T-helper 17 cell (primary cell): ENCODE measurements at regions not wholly inside any gene's neighbourhood (a gene's known extent, or its start where the extent isn't known, plus 50 kb on each side); places are given as distances from the start of the nearest gene placed in this dataset.

Source experiments
- ATAC-seq: fragments of 150-1000 bp; cut with Tn5 transposase; 2 replicates; pipeline ENCODE4 v1.10.0; 2021; ENCODE audit warnings: mild to moderate bottlenecking, moderate library complexity
- DNase-seq, 3 donors: peaks; one replicate each; pipeline versions ENCODE4 v3.0.0 to v3.0.0-alpha.2; 2020 to 2021
- H3K9me3 ChIP-seq: one replicate; pipeline ENCODE4 v1.7.0; 2013; ENCODE audit warnings: low read length, mild to moderate bottlenecking; ENCODE audit not compliant: control insufficient read depth, poor library complexity, severe bottlenecking
- H3K27ac Mint-ChIP-seq: one replicate; pipeline ENCODE4 v1.8.0; 2022; ENCODE audit warnings: mild to moderate bottlenecking, moderate library complexity, mixed read lengths
- H3K27me3 Mint-ChIP-seq: one replicate; pipeline ENCODE4 v1.8.0; 2022; ENCODE audit warnings: mixed read lengths
- H3K36me3 Mint-ChIP-seq: one replicate; pipeline ENCODE4 v1.8.0; 2022; ENCODE audit warnings: low read depth, mixed read lengths
- H3K4me1 Mint-ChIP-seq: one replicate; pipeline ENCODE4 v1.8.0; 2022; ENCODE audit warnings: mild to moderate bottlenecking, mixed read lengths
- H3K4me3 Mint-ChIP-seq: one replicate; pipeline ENCODE4 v1.8.0; 2022; ENCODE audit warnings: mild to moderate bottlenecking, moderate library complexity, mixed read lengths

DNA sequence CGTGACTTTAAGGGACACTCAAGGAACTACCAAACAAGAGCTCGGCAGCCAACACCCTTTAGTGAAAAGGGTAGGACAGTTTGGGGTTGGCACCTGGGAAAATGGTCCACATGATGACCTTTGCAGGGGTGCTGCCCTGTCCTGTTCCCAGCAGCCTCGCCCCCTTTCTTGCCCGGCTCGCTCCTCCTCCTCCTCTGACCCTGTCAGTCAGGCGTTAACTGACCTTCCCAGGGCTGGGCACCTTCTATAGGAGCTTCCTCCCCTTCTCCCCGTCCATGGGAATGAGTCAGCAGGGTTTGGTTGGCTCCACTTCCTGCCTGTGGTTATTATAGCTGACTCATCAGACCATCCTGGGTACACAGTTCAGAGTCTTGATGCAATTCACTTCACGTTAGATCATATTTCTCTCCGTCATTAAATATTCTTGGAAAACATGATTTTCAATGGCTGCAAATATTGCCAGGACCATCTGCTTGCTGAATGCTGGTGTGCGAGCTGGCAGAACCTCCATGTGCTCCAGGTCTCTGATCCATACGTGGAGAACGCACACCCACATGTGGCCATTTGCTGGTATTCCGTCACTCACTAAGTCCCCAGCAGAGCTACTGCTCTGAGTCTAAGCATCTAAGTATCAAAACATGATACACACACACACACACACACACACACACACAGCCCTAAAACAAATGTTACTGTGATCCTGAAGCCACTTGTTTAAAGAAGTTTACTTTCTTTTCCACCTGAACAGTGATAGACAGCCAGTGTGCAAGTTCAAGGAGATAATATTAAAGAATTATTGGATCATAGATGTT, 185.0 kb downstream of the ANAPC1 start:
- DNase-seq (peak in 1 of 3 donors; percentile 12), ATAC-seq (peak; percentile 85)
- Mint-ChIP-seq H3K4me3 (peak overlapping the region; percentile 80), H3K27ac (peak overlapping the region; percentile 56), H3K36me3 (peaks cover 2% of the 10 kb centered on the region), H3K27me3 (peaks cover 4% of the 10 kb centered on the region), H3K4me1 (peaks cover 9% of the 10 kb centered on the region)
- H3K9me3 ChIP-seq: no peaks in the 10 kb centered on the region

DNA sequence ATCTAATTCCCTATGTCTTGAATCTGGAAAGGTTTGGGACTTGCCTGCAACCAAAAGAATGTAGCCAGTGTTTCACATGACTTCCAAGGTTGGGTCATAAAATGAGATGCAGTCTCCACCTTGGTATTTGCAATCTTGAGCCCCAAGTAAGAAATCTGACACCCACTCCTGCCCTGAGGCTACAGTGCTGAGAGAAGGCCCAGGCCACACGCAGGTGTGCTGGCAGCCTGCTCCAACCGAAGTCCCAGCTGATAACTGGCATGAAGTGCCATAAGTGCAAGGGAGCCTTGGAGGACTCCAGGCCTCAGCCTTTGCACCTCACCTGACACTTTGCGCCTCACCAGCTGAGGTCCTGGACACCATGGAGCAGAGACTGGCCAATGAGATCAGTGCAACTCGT, 182.7 kb downstream of the ANAPC1 start:
- H3K9me3 ChIP-seq: no peaks in the 10 kb centered on the region
- Mint-ChIP-seq H3K4me1 (peaks cover 18% of the 10 kb centered on the region), H3K27me3 (peaks cover 4% of the 10 kb centered on the region), H3K4me3 (no peak overlapping the region), H3K36me3 (peaks cover 2% of the 10 kb centered on the region), H3K27ac (peak overlapping the region; percentile 92)
- no peak for DNase-seq
- no peak for ATAC-seq

DNA sequence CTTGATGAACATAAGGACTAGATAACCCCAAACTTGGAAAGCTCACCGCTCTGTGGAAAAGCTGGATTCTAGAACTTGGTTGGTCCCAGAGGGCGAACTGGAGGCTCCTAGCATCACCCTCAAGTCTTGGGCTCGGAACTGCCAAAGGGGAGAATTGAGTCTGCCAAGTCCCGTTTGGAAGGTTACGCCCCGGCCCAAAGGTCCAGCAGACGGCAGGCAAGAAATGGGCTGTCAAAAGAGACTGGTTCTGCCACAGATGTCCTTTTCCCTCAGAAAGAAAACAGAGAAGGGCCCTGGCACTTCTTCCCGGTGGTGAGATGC, 182.2 kb downstream of the ANAPC1 start:
- Mint-ChIP-seq H3K4me3 (no peak overlapping the region), H3K4me1 (peaks cover 18% of the 10 kb centered on the region), H3K36me3 (peaks cover 2% of the 10 kb centered on the region), H3K27me3 (peaks cover 4% of the 10 kb centered on the region), H3K27ac (peak overlapping the region; percentile 92)
- ATAC-seq: no peak
- H3K9me3 ChIP-seq: no peaks in the 10 kb centered on the region
- no peak for DNase-seq

DNA sequence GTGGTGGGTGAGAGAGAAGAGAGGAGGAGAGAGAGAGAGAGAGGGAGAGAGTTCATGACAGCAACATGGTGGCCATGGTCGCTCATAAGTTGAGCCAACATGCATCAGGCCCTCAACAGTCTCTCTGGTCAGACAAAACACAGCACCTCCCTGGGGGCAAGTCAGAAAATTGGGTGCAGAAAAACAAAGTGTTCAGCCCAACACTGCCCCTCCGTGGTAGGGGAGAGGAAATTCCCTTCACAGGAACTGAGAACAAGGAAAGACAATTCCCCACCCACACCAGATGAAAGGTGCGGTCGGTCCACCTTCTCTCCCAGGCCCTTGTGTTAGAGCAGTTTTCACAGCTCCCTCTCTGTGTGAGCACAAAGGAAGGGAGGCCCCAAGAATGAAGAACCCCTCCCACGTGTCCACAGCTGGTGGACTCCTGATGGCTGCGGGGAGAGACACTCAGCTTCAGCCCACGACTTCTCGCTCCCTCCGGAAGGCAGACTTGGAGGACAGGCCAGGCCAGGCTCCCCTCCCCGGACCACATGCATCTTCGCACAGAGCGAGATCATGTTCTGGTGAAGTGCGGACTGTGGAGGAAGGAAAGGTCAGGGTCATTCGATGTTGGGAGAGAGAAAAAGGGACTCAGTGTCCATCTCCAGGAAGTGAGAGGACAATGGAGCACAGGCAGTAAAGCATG, 181.7 kb downstream of the ANAPC1 start:
- Mint-ChIP-seq H3K27ac (peak overlapping the region; percentile 92), H3K4me3 (peak overlapping the region; percentile 47), H3K36me3 (peaks cover 2% of the 10 kb centered on the region), H3K4me1 (peaks cover 18% of the 10 kb centered on the region), H3K27me3 (peaks cover 4% of the 10 kb centered on the region)
- no peaks in the 10 kb centered on the region for H3K9me3 ChIP-seq
- peak; percentile 25 to 36 (median 26) for DNase-seq
- no peak for ATAC-seq

DNA sequence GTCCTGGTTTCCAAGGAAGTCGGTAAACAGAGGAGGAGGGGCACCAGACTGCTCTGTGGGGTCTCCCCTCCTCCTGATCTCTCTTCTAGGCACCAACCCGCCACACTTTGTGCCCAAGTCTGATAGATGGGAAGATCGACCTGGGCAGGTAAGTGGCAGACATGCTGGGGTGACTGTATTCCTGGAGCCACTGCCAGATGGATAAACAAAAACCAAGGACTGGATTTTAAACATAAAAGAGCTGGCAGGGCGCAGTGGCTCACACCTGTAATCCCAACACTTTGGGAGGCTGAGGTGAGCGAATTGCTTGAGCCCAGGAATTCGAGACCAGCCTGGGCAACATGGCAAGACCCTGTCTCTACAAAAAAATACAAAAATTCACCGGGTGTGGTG, 181.2 kb downstream of the ANAPC1 start:
- peaks cover 2% of the 10 kb centered on the region for H3K36me3 Mint-ChIP-seq
- H3K27ac Mint-ChIP-seq: no peak overlapping the region
- no peak overlapping the region for H3K4me3 Mint-ChIP-seq
- H3K27me3 Mint-ChIP-seq: peaks cover 4% of the 10 kb centered on the region
- DNase-seq: no peak
- H3K4me1 Mint-ChIP-seq: peaks cover 18% of the 10 kb centered on the region
- no peak for ATAC-seq
- H3K9me3 ChIP-seq: no peaks in the 10 kb centered on the region

DNA sequence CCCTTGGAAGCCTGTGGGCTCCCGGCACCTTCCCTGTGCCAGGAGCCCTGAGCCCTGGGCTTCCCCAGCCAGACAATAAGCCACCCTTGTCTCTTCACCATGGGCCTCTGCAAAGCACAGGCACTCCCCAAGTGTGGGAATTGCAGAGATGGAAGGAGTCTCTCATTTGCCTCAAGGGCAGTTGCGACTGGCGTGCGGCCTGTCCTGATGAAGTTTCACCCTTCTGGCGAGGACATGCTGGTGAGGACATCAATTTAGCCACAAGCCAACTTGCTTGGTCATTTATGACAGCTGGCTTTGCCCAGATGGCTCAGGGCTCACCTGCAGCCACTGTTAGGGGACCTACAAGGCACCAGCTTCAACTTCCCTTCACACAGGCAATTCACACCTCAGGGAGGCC, 180.2 kb downstream of the ANAPC1 start:
- H3K27me3 Mint-ChIP-seq: peaks cover 4% of the 10 kb centered on the region
- no peak overlapping the region for H3K4me3 Mint-ChIP-seq
- peaks cover 2% of the 10 kb centered on the region for H3K36me3 Mint-ChIP-seq
- H3K27ac Mint-ChIP-seq: no peak overlapping the region
- H3K9me3 ChIP-seq: no peaks in the 10 kb centered on the region
- DNase-seq (no peak), ATAC-seq (no peak)
- peaks cover 17% of the 10 kb centered on the region for H3K4me1 Mint-ChIP-seq

DNA sequence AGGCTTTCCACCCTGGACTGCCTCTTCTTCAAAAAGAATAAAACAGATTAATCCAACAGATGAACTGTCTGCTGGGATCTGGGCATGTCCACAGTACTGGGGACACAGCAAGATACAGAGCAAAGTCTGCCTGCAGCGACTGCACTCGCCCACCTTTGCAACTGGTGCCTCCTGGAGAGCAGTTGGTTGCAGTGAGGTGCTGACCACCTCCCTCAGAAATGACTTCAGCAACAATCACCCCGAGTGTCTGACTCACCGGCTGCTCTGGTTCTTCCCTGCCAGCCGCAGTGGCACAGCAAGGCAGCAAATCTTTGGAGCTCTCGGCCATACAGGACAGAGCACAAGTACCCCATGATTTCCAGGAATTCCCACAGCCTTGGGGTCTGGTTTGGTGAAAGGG, 179.7 kb downstream of the ANAPC1 start:
- no peaks in the 10 kb centered on the region for H3K9me3 ChIP-seq
- ATAC-seq (no peak), DNase-seq (no peak)
- Mint-ChIP-seq H3K4me1 (peaks cover 12% of the 10 kb centered on the region), H3K27ac (no peak overlapping the region), H3K4me3 (no peak overlapping the region), H3K27me3 (peaks cover 4% of the 10 kb centered on the region), H3K36me3 (peaks cover 2% of the 10 kb centered on the region)

DNA sequence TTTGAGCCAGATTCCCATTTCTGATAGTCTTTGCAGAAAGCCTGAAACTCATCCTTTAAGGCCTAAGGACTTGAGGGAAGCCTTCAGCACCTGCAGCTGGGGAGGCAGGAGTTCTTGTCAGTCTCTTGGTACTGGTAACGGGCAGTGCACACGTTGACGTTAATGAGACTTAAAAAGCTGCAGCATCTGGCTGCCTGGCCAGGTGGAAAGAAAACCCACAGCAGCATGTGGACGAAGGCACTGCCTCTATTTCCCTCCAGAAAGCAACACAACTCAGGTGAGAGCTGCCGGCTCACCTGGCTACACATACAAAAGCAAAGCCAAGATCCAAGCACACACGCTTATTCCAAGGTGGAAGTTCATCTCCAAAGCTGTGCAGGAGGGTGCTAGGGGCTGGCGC, 178.8 kb downstream of the ANAPC1 start:
- H3K9me3 ChIP-seq: no peaks in the 10 kb centered on the region
- ATAC-seq (no peak), DNase-seq (no peak)
- H3K27ac Mint-ChIP-seq: peak overlapping the region; percentile 63
- peaks cover 2% of the 10 kb centered on the region for H3K36me3 Mint-ChIP-seq
- H3K4me1 Mint-ChIP-seq: peaks cover 11% of the 10 kb centered on the region
- no peak overlapping the region for H3K4me3 Mint-ChIP-seq
- H3K27me3 Mint-ChIP-seq: peaks cover 4% of the 10 kb centered on the region

DNA sequence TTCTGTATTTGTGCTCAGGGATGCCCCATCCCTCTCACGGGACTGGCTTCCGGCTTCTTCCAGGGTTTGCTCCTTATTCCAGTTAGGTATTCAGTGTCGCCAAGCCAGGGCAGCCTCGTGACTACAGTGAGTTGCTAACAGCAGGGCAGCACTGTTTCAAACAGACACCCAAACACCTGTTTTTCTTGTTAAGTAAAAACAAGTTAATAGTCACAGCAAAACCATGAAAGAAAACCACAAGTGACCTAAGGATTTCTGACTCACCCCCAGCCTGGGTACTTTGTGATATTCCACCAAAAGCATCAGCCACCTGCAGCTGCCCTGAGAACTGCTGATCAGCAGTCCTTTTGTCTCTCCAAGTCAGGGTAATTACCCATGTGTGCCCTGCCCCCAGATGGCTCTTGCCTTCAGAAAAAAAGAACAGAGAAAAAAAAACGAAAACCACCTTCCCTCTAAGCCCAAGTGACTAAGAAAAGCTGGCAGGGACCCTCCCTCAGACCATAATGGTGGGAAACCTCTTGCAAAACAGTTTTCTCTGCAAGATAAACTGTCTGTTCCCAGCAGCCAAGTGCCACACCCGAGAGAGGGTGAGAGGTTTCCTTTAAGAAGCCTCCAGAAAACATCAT, 178.2 kb downstream of the ANAPC1 start:
- Mint-ChIP-seq H3K4me1 (peaks cover 11% of the 10 kb centered on the region), H3K27me3 (peaks cover 4% of the 10 kb centered on the region), H3K36me3 (peaks cover 2% of the 10 kb centered on the region), H3K27ac (peak overlapping the region; percentile 63), H3K4me3 (peak overlapping the region; percentile 12)
- peak; percentile 89 for ATAC-seq
- DNase-seq: no peak
- H3K9me3 ChIP-seq: no peaks in the 10 kb centered on the region

DNA sequence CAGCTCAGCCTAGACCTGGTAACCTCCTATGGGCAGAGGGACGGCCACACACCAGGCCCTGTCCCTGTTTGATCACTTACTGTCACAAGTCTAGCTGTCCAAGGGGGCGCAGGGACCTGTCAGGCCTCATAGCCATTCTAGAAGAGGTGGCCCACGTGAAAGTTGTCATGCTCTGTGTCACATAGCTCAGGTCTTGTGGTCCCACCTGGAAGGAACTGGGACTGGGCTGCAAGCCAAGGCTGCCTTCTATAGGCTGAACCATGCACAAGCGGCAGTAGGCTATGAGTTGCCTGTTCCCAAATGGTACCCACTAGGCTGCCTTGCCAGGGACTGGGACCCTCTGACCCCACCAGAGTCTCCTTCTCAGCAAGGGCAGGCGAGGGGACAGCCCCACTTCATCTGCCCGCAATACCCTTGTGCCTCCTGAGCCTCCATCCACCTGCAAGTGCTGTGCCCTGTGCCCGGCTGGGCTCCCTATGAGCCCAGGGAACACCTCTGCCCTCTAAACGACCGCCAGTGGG, 177.5 kb downstream of the ANAPC1 start:
- Mint-ChIP-seq H3K27me3 (peaks cover 4% of the 10 kb centered on the region), H3K36me3 (peaks cover 2% of the 10 kb centered on the region), H3K4me3 (no peak overlapping the region), H3K4me1 (peaks cover 11% of the 10 kb centered on the region), H3K27ac (no peak overlapping the region)
- H3K9me3 ChIP-seq: no peaks in the 10 kb centered on the region
- ATAC-seq (no peak), DNase-seq (no peak)

DNA sequence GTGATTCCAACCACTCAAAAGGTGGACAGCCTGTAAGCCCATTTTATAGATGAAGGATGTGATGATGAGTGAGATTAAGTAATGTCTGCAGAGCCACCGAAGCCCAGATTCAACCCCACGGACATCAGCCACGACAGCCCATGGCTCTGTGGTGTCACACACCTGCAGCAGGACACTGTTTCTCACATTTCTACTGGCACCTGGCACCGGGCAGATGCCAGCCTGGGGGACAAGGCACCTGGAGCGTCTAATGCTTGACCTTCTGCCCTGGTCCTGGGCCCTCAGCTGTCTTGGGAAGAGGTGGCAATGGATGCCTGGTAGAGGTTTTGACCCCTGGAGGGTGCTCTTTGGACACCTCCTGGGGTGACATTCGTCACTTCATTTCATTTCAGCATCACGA, 176.3 kb downstream of the ANAPC1 start:
- Mint-ChIP-seq H3K36me3 (no peaks in the 10 kb centered on the region), H3K4me1 (peaks cover 8% of the 10 kb centered on the region), H3K4me3 (no peak overlapping the region), H3K27ac (no peak overlapping the region), H3K27me3 (no peaks in the 10 kb centered on the region)
- no peak for DNase-seq
- H3K9me3 ChIP-seq: no peaks in the 10 kb centered on the region
- no peak for ATAC-seq

DNA sequence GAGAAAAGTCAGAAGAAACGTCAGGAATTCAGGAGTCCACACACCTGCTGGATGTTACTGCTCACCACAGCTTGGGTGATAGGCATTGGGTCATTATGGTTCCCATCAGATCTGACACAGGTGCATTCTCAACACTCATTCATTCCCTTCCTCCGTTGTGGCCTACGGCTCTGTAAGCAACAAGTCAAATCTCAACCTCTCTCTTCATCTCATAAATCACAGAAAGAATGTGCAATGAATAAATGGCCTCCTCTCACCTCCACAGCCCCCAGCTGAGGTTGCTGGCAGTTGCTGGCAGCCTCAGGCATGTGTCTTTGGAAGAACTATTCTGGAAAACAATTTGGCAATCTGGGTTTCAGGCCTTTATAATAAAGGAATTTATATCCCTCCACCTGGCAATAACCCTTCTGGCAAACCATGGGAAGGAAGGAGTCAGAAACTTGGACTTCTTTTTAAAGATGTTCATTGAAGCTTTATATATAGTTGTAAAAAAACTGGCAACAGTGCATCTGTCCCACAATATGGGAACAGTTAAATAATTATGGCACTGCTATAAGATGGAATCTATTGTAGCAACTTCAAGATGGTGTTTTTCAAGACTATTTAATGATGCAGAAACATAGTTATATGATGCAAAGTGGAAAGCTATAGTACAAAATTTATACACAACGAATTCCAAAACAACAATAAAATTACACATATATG, 175.4 kb downstream of the ANAPC1 start:
- Mint-ChIP-seq H3K27ac (no peak overlapping the region), H3K27me3 (no peaks in the 10 kb centered on the region), H3K4me3 (no peak overlapping the region), H3K4me1 (peaks cover 8% of the 10 kb centered on the region), H3K36me3 (no peaks in the 10 kb centered on the region)
- DNase-seq (no peak), ATAC-seq (no peak)
- H3K9me3 ChIP-seq: no peaks in the 10 kb centered on the region

DNA sequence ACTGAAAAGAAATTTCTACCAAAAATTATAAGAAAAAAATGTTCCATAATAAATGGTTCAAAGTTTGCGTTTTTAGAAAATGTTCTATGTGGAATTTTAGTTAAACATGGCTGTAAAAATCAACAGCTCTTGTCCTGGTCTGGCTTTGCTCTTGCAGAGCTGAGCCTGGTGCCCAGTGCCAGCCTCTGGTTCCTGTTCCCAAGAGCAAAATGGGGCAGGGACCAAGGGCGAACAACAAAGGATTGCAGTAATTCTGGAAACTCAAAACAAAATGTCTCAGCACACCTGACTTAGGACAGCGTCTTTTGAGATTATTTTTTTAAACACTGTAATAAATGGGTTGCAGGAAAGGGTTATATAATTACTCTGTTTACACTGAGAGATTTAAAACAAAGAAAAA, 174.7 kb downstream of the ANAPC1 start:
- Mint-ChIP-seq H3K27ac (no peak overlapping the region), H3K4me3 (no peak overlapping the region)

More for the DNA sequence above, 174.7 kb downstream of the ANAPC1 start:
- Mint-ChIP-seq H3K27me3 (no peaks in the 10 kb centered on the region), H3K4me1 (peaks cover 8% of the 10 kb centered on the region), H3K36me3 (no peaks in the 10 kb centered on the region)
- no peak for DNase-seq
- no peak for ATAC-seq
- no peaks in the 10 kb centered on the region for H3K9me3 ChIP-seq
